HUES6 (cell line): ENCODE measurements at regions not wholly inside any gene's neighbourhood (a gene's known extent, or its start where the extent isn't known, plus 50 kb on each side); places are given as distances from the start of the nearest gene placed in this dataset.

Experiments used
- H3K27ac ChIP-seq: 2 replicates; pipeline ENCODE4 v1.7.0; 2013; ENCODE audit warnings: low read depth, mild to moderate bottlenecking, low read length, inconsistent platforms
- H3K27me3 ChIP-seq: 2 replicates; pipeline ENCODE4 v1.6.1; 2013; ENCODE audit warnings: low read length; ENCODE audit not compliant: control insufficient read depth, insufficient read depth
- H3K36me3 ChIP-seq: 2 replicates; pipeline ENCODE4 v1.6.1; 2013; ENCODE audit warnings: low read length; ENCODE audit not compliant: control insufficient read depth, insufficient read depth
- H3K4me1 ChIP-seq: 2 replicates; pipeline ENCODE4 v1.6.1; 2013; ENCODE audit warnings: low read length; ENCODE audit not compliant: control insufficient read depth, insufficient read depth
- H3K4me3 ChIP-seq: 2 replicates; pipeline ENCODE4 v1.5.1; 2013; ENCODE audit warnings: low read depth, low read length
- H3K9ac ChIP-seq: one replicate; pipeline ENCODE4 v1.6.1; 2013; ENCODE audit warnings: mild to moderate bottlenecking, low read length
- H3K9me3 ChIP-seq: 2 replicates; pipeline ENCODE4 v1.6.1; 2013; ENCODE audit warnings: low read depth, low read length; ENCODE audit not compliant: control insufficient read depth, insufficient read depth

GRCh38 chr17:79519601-79520000, 91.2 kb downstream of the RBFOX3 start:
- H3K4me1 ChIP-seq = 0 out of 2 replicates have a peak, but pooled peaks cover 5% of the 10 kb centered on the region
- no peak overlapping the region for H3K9ac ChIP-seq
- H3K4me3 ChIP-seq = no peak overlapping the region
- no peak overlapping the region for H3K27ac ChIP-seq
- H3K9me3 ChIP-seq = no peaks in the 10 kb centered on the region
- H3K36me3 ChIP-seq = no peaks in the 10 kb centered on the region
- 0 out of 2 replicates have a peak, but pooled peaks cover 8% of the 10 kb centered on the region for H3K27me3 ChIP-seq

- H3K4me3 ChIP-seq = no peak overlapping the region
- 0 out of 2 replicates have a peak, but pooled peaks cover 5% of the 10 kb centered on the region for H3K4me1 ChIP-seq
- H3K9me3 ChIP-seq = no peaks in the 10 kb centered on the region
- H3K27ac ChIP-seq = no peak overlapping the region
- H3K9ac ChIP-seq = no peak overlapping the region
- 0 out of 2 replicates have a peak, but pooled peaks cover 8% of the 10 kb centered on the region for H3K27me3 ChIP-seq
- no peaks in the 10 kb centered on the region for H3K36me3 ChIP-seq
Measured at GRCh38 chr17:79518585-79519523, 92.0 kb downstream of the RBFOX3 start.

DNA sequence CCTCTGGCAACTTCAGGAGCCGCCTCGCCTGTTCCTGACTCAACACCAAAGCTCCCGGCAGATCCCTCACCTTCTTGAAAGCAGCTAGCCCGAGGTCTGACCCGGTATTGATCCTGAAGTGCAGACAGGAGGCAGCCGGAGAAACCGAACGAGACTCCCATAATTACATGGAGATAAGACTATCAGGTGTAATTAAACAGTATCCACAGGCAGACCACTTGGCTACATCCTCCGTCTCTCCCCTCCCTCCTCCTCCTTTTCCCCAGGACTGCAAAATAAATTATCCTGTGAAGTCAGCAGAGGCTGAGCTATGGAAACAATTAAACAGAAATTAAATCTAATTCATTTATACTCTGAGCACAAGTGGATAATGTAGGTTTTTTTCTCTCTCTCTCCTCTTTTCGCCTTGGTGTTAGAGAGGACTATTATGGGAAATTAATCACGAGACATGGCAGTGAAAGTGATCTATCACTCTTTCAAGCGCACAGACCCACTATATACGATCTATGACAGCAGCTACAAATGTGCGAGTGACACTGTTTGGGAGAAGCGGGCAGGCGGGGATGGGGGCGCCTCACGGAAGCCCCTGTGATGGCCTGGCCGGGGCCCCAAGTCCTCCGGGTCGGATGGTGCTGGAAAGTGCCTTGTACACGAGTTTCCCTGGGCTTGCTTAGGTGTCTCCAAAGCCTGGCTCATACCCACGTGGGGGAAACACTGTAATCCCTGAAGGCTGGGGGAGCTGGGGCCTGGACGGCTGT, 92.8 kb downstream of the RBFOX3 start:
- Histone ChIP-seq H3K36me3 (no peaks in the 10 kb centered on the region), H3K9ac (no peak overlapping the region), H3K4me1 (0 out of 2 replicates have a peak, but pooled peaks cover 5% of the 10 kb centered on the region), H3K9me3 (peaks cover 5% of the 10 kb centered on the region; the same call in 1 of the 2 replicates), H3K27me3 (no peaks in the 10 kb centered on the region), H3K27ac (no peak overlapping the region), H3K4me3 (no peak overlapping the region)

GRCh38 chr17:79515646-79516571, 94.9 kb downstream of the RBFOX3 start:
- no peaks in the 10 kb centered on the region for H3K36me3 ChIP-seq
- no peak overlapping the region for H3K4me3 ChIP-seq
- H3K27me3 ChIP-seq = no peaks in the 10 kb centered on the region
- 0 out of 2 replicates have a peak, but pooled peaks cover 5% of the 10 kb centered on the region for H3K4me1 ChIP-seq
- no peak overlapping the region for H3K27ac ChIP-seq
- no peak overlapping the region for H3K9ac ChIP-seq
- peaks cover 13% of the 10 kb centered on the region; the same call in 1 of the 2 replicates for H3K9me3 ChIP-seq

- 0 out of 2 replicates have a peak, but pooled peaks cover 5% of the 10 kb centered on the region for H3K4me1 ChIP-seq
- H3K9ac ChIP-seq = no peak overlapping the region
- no peak overlapping the region for H3K4me3 ChIP-seq
- peaks cover 14% of the 10 kb centered on the region; the same call in 1 of the 2 replicates for H3K9me3 ChIP-seq
- H3K36me3 ChIP-seq = no peaks in the 10 kb centered on the region
- no peak overlapping the region for H3K27ac ChIP-seq
- H3K27me3 ChIP-seq = no peaks in the 10 kb centered on the region
Measured at GRCh38 chr17:79515110-79515509, 95.7 kb downstream of the RBFOX3 start.

DNA sequence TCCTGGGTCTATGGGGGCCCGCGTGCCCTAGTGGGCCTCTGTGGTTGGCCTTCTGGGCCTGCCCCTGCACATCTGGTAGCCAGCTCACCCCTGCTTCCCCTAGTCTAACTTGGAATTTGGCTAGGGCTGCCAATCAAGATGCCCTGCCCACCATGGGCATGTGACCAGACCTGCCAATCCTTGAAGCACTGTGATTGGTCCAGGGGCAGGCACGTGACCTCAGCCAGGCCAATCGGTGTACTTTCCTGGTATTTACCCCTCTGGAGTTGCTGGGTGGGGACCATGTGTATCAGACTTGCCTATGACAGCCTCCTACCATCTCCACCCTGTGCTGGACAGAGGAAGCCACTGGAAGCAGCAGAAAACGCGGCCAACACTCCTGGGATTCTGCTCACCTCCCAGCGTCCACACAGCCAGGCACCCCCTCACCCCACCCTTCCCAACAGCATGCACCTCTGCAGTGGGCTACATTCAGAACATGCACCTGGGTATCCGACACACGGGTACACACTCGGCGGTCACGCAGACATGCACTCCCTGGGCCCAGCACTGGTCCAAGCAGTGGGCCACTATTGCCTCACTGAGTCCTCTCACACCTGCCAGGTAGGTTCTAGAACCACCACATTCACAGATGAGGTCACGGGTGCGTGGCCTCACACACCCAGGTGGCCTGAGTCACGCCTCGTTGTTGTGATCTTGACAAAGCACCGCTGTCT, 96.9 kb downstream of the RBFOX3 start:
- H3K27me3 ChIP-seq = no peaks in the 10 kb centered on the region
- H3K36me3 ChIP-seq = no peaks in the 10 kb centered on the region
- H3K9ac ChIP-seq = no peak overlapping the region
- no peak overlapping the region for H3K27ac ChIP-seq
- H3K4me1 ChIP-seq = 0 out of 2 replicates have a peak, but pooled peaks cover 5% of the 10 kb centered on the region
- H3K4me3 ChIP-seq = no peak overlapping the region
- peaks cover 14% of the 10 kb centered on the region; the same call in 1 of the 2 replicates for H3K9me3 ChIP-seq

DNA sequence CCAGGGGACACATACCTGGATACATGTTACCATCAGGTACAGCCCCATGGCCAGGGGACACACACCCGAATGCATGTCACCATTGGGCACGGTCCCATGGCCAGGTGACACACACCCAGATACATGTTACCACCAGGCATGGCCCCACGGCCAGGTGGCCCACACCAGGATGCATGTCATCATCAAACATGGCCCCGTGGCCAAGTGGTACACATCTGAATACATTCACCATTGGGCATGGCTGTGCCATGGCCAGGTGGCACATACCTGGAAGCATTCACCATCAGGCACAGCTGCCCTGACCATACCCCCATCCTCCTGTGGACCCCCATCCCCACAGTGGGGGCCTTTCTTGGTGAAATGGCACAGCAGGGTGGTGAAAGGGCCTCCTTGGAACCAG, 97.6 kb downstream of the RBFOX3 start:
- Histone ChIP-seq H3K36me3 (no peaks in the 10 kb centered on the region), H3K9me3 (peaks cover 14% of the 10 kb centered on the region; the same call in 1 of the 2 replicates), H3K4me3 (no peak overlapping the region), H3K9ac (no peak overlapping the region), H3K4me1 (0 out of 2 replicates have a peak, but pooled peaks cover 5% of the 10 kb centered on the region), H3K27me3 (no peaks in the 10 kb centered on the region), H3K27ac (no peak overlapping the region)

- no peaks in the 10 kb centered on the region for H3K36me3 ChIP-seq
Measured at GRCh38 chr17:79511471-79511870, 99.4 kb downstream of the RBFOX3 start.

DNA sequence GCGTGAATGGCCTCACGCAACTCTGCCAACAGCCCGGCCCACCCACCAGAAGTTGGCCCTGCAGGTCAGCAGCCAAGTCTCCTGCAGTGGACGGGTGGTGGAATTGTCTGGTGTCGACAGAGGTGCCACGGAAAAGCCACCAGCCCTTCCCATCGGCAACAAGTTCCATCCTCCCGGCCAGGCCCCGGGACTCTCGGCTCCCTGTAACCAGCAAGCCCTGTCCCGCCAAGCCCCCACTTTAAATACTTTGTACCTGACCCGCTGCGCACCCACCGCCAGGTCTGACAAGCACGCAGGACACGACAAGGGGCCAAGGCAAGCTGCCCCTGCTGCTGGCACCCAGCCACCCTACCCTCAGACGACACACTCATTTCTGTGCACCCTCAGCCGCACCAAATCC, 100.8 kb downstream of the RBFOX3 start:
- Histone ChIP-seq H3K4me3 (no peak overlapping the region), H3K9ac (no peak overlapping the region), H3K27ac (no peak overlapping the region), H3K36me3 (no peaks in the 10 kb centered on the region), H3K4me1 (no peaks in the 10 kb centered on the region), H3K9me3 (peaks cover 14% of the 10 kb centered on the region; the same call in 1 of the 2 replicates), H3K27me3 (no peaks in the 10 kb centered on the region)

More at GRCh38 chr17:79511471-79511870, 99.4 kb downstream of the RBFOX3 start:
- Histone ChIP-seq H3K27me3 (no peaks in the 10 kb centered on the region), H3K9ac (no peak overlapping the region), H3K4me1 (0 out of 2 replicates have a peak, but pooled peaks cover 5% of the 10 kb centered on the region), H3K4me3 (no peak overlapping the region), H3K9me3 (peaks cover 14% of the 10 kb centered on the region; the same call in 1 of the 2 replicates), H3K27ac (no peak overlapping the region)
